ENCODE measurements at regions not wholly inside any gene's neighbourhood (a gene's known extent, or its start where the extent isn't known, plus 50 kb on each side); places are given as distances from the start of the nearest gene placed in this dataset.

- no peak for TF ChIP-seq POLR2AphosphoS5 (IDR thresholded peaks at IDR 0.05; ENCODE audit: insufficient read depth, low read depth, low read length)
- TF ChIP-seq CTCF (IDR thresholded peaks at IDR 0.05; ENCODE audit: extremely low read depth in 1 of 2, insufficient read depth in 1 of 2, low read depth in 1 of 2, low read length in 2 of 2) = no peak
Observed at GRCh38 chr6:18961566-18961965, 574.4 kb downstream of the RNF144B start.

Data from endothelial cell of umbilical vein (primary cell).